HG03460 (cell line): ENCODE measurements at regions not wholly inside any gene's neighbourhood (a gene's known extent, or its start where the extent isn't known, plus 50 kb on each side); places are given as distances from the start of the nearest gene placed in this dataset.

ENCODE experiments used
- ATAC-seq: cut with Tn5 transposase; IDR thresholded peaks from one replicate; pipeline ENCODE4 v1.9.1; 2021; ENCODE audit not compliant: unreplicated experiment

DNA sequence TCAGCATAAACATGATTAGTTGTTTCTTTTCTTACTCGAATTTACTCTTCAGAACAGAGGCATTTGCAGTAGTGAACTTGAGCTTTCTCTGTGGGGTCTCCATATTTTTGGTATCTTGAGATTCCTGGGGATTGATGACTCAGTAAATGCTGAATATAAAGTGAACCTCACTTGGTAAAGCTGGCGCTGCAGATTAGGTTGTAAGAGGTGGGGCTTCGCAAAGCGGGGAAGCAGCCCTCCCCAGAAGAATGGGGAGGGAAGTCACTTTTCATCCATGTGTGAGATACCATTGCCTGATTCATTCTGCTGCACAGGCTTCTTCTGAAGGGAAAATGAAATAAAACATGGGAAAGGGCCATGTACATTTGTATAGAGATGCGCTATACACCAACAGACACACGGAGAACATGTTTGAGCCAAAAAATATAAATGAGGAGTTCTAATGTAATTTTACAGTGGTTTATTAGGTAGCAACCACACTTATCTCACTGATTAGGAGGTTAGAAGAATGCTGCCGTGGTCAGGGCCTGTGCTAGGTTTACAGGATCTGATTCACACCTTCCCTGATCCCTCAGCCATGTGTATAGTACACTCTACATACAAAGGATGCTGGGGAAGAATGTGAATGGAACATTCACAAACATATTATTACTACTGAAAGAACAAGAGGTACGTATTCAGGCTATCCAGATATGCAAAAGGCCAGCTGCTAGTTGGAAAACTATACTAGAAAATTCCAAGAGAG lies 63.5 kb downstream of the DNTTIP2 start:
- no peak for ATAC-seq

- no peak for ATAC-seq
These were observed 64.1 kb downstream of the DNTTIP2 start for GRCh38 chr1:93814795-93815340.

- peak; percentile 47 for ATAC-seq
These were observed 64.8 kb downstream of the DNTTIP2 start for GRCh38 chr1:93814059-93814794.

DNA sequence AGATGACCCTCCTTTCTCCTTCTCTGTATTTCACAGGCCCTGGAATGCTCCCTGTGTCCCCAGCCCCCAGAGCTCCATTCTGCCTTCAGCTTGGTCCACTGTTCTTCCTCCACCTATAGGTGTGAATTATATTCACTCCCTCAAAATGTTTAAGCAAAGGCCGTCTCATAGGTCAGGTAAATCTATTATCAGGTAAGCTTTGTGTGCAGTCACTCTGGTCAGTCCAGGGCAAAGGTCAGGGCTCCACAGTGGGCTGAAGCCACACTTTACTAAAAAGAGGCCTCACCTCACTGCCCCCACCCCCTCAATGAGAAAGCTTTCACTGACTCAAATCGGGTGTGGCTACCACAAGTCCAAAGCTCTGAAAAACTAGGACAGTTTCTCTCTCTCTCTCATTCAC lies 65.9 kb downstream of the DNTTIP2 start:
- ATAC-seq, result no peak

DNA sequence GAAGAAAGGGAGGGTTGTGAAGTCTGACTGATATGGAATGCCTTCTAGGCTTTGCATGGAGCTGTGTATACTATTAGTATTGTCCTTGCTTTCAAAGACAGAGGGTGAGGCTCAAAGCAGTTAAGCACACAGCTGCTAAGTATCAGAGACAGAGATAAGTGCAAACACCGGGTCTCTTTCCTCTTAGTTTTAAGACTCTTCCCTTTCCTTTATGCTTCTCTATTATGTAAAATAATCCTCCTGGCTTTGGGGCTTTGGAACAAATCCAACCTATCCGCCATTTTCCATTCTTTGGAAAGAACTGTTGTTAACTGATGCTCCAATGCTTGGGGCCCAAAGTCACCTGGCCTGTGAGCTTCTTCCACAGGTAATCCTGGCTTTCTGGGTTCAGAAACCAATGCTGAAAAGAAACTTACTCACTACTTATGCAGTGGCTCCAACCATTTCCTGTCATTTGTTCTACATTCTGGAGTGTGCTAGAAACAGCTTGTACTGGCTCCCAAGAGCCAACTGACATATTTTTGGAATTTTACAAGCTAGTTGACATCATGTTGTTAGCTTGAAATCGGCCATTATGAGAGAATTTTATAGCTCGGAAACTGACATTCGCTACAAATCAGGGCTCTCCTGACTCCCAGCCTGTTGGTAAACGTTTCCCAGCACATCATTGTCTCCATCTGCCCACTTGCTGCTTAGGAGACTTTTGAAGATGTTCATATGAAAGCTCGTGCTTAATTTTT lies 67.5 kb downstream of the DNTTIP2 start:
- no peak for ATAC-seq

DNA sequence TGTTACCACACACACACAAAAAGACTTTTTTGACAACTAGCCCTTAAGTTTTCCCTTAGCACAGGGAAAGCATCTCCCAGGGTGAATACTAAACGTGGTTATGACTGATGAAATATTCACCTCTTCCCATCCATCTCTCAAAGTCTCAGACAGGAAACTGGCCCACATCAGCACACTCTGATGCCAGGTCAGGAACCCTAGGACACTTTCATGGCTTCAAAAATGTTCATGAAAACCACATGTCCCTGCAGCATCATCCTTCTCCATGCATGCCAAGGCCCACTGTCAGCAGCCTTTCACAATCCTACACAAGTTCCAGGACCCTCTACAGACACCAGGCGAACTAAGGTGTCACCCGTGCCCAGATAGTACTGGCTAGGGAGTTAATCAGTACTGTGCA lies 68.7 kb downstream of the DNTTIP2 start:
- ATAC-seq, result no peak

- ATAC-seq, result no peak
These were observed 70.1 kb downstream of the DNTTIP2 start for GRCh38 chr1:93808871-93809270.

DNA sequence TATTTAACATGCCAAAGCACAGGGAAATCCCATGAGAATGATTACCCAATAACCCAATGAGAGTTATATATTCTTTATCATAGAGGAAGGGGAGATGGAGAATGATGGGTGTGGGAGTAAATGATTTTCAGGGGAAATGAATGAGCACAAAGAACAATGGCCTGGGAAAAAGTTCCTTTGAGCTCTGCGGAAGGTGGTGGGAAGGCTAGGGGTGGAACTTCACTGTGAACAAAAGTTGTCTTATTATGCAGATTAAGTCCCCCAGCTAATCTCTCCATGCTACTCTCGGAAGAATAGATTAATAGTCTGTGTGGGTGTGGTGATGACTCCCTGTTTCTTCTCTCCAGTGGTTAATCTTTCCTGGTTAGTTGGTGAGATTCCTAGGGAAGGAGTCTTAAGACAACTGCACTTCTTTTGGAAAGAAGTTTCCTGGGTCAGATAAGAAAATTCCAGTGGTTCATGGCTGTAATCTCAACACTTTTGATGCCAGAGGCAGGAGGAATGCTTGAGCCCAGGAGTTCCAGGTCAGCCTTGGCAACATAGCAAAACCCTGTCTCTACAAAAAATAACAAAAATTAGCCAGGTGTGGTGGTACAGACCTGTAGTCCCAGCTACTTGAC lies 71.6 kb downstream of the DNTTIP2 start:
- no peak for ATAC-seq

- ATAC-seq, result no peak
These were observed 73.9 kb downstream of the DNTTIP2 start for GRCh38 chr1:93805027-93805610.

GRCh38 chr1:93804412-93804811 lies 74.6 kb downstream of the DNTTIP2 start:
- no peak for ATAC-seq

GRCh38 chr1:93801471-93801870 lies 77.5 kb downstream of the DNTTIP2 start:
- ATAC-seq, result no peak

DNA sequence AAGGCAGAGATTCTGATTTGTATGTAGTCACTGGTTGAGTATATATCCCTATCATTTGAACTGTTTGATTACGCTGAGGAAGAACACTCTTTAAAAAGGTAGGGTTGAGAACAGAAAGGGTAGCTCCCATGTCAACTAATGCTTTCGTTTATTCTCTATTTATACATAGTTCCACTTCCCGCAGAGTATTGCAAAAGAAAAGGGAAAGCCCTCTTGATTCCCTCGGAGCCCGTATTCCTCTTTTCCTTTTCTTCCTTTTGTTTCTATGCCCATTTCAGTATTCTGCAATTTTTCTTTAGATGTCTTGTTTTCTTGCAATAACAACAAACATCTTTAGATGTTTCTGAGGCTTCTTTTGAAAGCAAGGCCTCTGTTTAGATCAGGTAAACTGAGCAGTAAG lies 78.2 kb downstream of the DNTTIP2 start:
- no peak for ATAC-seq

DNA sequence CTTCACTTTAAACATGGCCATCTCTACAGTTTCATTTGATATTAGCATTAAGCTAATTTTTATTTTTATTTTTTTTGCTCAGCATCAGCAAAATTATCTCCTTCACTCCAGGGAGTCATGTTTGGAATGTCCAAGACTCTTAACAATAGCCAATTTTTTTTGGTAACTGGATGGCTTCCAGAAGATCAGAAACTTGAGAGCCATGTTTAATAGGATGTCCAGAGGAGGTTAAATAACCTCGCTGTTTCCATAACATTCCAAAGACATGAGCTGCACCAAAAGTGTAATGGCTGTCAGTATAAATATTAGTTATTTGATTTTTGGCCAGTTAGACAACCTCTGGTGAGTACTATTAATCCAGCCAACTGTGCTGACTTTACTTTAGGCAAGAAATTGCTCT lies 80.7 kb downstream of the DNTTIP2 start:
- ATAC-seq, result no peak

- ATAC-seq, result no peak
These were observed 94.5 kb downstream of the DNTTIP2 start for GRCh38 chr1:93784538-93784937.

GRCh38 chr1:93783876-93784275 lies 95.1 kb downstream of the DNTTIP2 start:
- ATAC-seq, result no peak

DNA sequence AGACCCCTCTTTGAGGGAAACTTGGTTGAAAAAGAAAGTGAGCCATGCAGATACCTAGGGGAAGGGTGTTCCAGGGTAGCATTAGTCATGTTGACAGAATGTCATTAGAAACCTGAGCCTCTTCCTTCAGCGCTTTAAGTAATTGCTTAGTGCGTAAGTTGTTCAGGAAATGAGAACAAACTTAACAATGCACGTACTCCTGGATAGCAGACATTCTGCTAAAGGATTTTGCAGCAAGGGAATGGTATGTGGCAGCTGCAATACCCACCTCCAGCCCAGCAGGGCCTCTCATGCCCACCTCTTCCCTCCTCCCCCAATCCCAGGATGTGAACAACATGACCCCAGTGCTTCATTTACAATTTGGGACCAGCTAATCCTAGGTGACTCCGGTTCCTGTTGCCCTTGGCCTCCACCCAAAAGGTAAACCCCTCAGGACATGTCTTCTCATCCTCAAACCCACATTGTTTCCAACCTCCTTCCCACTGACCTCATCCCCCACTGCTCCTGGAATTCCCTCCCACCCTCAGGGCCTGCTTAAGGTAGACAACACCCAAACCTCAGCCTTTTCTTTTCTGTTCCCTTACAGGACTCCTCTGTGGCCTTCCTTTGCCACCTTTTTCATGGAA lies 98.0 kb upstream of the BCAR3 start:
- no peak for ATAC-seq

DNA sequence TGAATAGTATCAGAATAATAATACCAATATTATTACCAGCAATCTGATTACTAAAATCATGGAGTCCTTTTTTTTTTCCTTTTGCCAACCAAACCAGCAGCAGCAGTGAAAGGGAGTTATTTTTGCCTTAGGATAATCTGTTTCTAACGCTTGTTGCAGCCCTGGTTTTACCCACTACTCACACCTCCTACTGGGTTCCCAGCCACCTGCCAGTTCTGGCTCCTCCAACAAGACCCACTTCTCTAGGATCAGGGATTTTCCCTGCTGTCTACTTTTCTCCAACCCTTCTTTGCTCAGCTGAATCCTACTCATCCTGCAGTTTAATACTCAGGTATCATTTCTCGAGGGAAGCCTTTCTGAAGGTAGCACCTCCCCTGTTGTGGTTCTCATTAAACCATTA lies 96.8 kb upstream of the BCAR3 start:
- no peak for ATAC-seq

DNA sequence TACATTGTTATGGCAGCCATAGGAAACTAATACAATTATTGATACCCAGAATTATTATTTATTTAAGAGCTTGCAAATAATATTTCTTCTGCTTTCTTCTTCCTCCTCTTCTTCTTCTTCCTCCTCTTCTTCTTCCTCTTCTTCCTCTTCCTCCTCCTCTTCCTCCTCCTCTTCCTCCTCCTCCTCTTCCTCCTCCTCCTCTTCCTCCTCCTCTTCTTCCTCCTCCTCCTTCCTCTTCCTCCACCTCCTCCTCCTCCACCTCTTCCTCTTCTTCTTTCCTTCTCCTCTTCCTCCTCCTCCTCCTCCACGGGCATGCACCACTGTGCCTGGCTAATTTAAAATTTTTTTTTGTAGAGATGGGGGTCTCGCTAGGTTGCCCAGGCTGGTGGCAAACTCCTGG lies 95.6 kb upstream of the BCAR3 start:
- ATAC-seq, result no peak

DNA sequence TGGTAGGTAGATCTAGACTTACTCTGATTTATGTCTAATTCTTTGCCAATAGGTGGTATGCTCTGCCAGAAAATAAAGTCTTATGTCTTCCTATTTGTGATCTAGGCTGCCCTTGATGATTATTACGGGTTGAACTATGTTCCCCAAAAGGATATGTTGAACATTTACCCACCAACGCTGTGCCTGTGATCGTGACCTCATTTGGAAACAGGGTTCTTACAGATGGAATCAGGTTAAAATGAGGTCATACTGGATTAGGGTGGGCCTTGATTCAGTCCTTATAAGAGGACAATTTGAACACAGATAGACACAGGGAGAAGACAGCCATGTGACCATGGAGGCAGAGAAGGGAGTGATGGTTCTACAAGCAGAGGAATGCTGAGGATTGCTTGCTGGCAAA lies 95.1 kb upstream of the BCAR3 start:
- ATAC-seq, result no peak

DNA sequence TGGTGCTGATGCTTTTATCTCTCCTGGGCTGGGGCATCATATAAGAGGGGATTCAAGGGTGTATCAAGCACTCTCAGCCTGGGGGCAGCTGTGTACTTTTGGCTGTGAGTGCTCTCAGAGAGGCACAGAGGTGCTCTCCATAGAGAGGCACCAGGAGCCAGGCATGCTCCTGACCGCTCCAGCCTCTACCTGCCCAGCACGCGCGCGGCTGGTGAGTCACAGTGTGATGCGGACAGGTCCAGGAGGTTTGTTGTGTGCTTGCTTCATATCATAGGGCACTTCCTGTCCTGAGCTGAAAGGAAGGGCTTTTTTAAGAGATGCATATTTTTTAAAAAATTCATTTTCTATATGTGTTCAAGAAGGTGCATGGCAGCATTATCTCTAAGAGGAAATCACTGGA lies 93.6 kb upstream of the BCAR3 start:
- no peak for ATAC-seq
